Smooth muscle cell (in vitro differentiated cells): ENCODE measurements at regions not wholly inside any gene's neighbourhood (a gene's known extent, or its start where the extent isn't known, plus 50 kb on each side); places are given as distances from the start of the nearest gene placed in this dataset.

Experiments
- DNase-seq: peaks from one replicate; lab custom pipeline; 2025; ENCODE audit not compliant: unreplicated experiment; lab: John Stamatoyannopoulos, UW
- H2AFZ ChIP-seq: fragments of 200-600 bp; sonication (generic); 2 replicates; pipeline ENCODE4 v1.6.0; 2016; ENCODE audit warnings: antibody characterized with exemption, low read depth, mild to moderate bottlenecking
- H3F3A ChIP-seq: fragments of 200-600 bp; sonication (generic); 2 replicates; pipeline ENCODE4 v1.6.0; 2017; ENCODE audit warnings: antibody characterized with exemption, low read depth
- H3K27ac ChIP-seq: fragments of 200-600 bp; sonication (generic); 2 replicates; pipeline ENCODE4 v1.5.1; 2016; ENCODE audit warnings: low read depth, mild to moderate bottlenecking
- H3K27me3 ChIP-seq: fragments of 200-600 bp; sonication (generic); 2 replicates; pipeline ENCODE4 v1.6.1; 2016; ENCODE audit warnings: low read depth, mild to moderate bottlenecking
- H3K36me3 ChIP-seq: fragments of 200-600 bp; sonication (generic); 2 replicates; pipeline ENCODE4 v1.5.1; 2016; ENCODE audit warnings: low read depth
- H3K4me1 ChIP-seq: fragments of 200-600 bp; sonication (generic); 2 replicates; pipeline ENCODE4 v1.5.1; 2016; ENCODE audit warnings: low read depth
- H3K4me2 ChIP-seq: fragments of 200-600 bp; sonication (generic); 2 replicates; pipeline ENCODE4 v1.6.0; 2016; ENCODE audit warnings: mild to moderate bottlenecking
- H3K4me3 ChIP-seq: fragments of 200-600 bp; sonication (generic); 2 replicates; pipeline ENCODE4 v1.5.1; 2016; ENCODE audit warnings: mild to moderate bottlenecking
- H3K79me2 ChIP-seq: fragments of 200-600 bp; sonication (generic); 2 replicates; pipeline ENCODE4 v1.6.0; 2016; ENCODE audit warnings: low read depth, mild to moderate bottlenecking
- H3K9ac ChIP-seq: fragments of 200-600 bp; sonication (generic); 2 replicates; pipeline ENCODE4 v1.6.0; 2016; ENCODE audit warnings: low read depth
- H3K9me3 ChIP-seq: fragments of 200-600 bp; sonication (generic); replicated peaks from 2 replicates; pipeline ENCODE4 v1.5.1; 2016; ENCODE audit warnings: low read depth
- H4K20me1 ChIP-seq: fragments of 200-600 bp; sonication (generic); 2 replicates; pipeline ENCODE4 v1.6.0; 2016; ENCODE audit warnings: low read depth
- CTCF ChIP-seq: fragments of 200-600 bp; sonication (generic); IDR thresholded peaks from 2 replicates; pipeline ENCODE4 v1.5.1; 2017; ENCODE audit warnings: borderline replicate concordance, mild to moderate bottlenecking, antibody characterized with exemption; ENCODE audit not compliant: insufficient read depth, poor library complexity, severe bottlenecking
- WGBS: methylation state at CpG from one replicate; pipeline ENCODE4 v1.1.7; 2016; ENCODE audit warnings: low lambda C conversion rate; 5-methylcytosine and 5-hydroxymethylcytosine counted together

DNA sequence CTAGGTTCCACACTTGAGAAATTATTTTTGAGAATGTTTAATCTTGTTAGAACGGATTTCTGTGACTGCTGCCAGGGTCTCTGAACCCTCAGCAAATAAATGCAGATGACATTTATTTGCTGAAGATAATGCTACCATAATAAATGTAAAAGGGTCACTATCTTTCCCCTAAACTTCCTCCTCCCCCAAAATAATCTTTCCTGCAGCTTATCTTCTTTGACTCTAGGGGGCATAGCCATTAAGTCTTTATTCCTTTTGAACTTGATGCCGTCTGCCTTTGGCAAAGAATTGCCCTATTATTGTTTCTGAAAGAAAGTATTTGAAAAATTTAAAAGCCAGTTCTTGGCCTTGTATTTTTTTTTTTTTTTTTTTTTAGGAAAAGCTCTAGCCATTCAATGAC is 63.6 kb upstream of the ACSL3 start:
- Histone ChIP-seq H3K9ac (no peak overlapping the region), H3K79me2 (no peaks in the 10 kb centered on the region), H2AFZ (peak overlapping the region; percentile 49), H3K27ac (no peak overlapping the region), H3K4me1 (peaks cover 12% of the 10 kb centered on the region), H3F3A (no peaks in the 10 kb centered on the region), H4K20me1 (no peaks in the 10 kb centered on the region), H3K9me3 (no peaks in the 10 kb centered on the region), H3K4me2 (peak overlapping the region; percentile 13), H3K27me3 (no peaks in the 10 kb centered on the region), H3K4me3 (no peak overlapping the region), H3K36me3 (no peaks in the 10 kb centered on the region)
- WGBS: 21% methylated on average over 2 of the region's 2 CpGs
- peak; percentile 21 for TF ChIP-seq CTCF
- no peak for DNase-seq

DNA sequence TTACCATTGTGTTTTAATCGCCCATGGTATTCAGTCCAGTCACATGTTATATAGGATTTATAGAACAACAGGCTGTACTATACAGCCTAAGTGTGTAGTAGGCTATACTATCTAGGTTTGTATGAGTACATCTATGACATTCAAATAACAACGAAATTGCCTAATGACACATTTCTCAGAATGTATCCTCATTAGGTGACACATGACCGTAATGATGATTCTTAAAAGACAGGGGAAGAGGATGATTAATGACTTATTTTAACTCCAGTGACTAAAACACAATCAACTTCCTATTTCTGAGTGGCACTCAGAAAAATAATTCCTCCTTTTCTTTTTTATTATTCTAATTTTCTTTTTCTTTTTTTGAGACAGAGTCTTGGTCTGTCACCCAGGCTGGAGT is 63.0 kb upstream of the ACSL3 start:
- no peaks in the 10 kb centered on the region for H3F3A ChIP-seq
- no peak overlapping the region for H3K9ac ChIP-seq
- no peaks in the 10 kb centered on the region for H4K20me1 ChIP-seq
- H3K4me3 ChIP-seq: no peak overlapping the region
- H2AFZ ChIP-seq: no peak overlapping the region
- peaks cover 12% of the 10 kb centered on the region for H3K4me1 ChIP-seq
- DNase-seq: no peak
- H3K9me3 ChIP-seq: no peaks in the 10 kb centered on the region
- no peak overlapping the region for H3K27ac ChIP-seq
- no peaks in the 10 kb centered on the region for H3K36me3 ChIP-seq
- 84% methylated on average over 3 of the region's 3 CpGs for WGBS
- H3K4me2 ChIP-seq: no peak overlapping the region
- H3K79me2 ChIP-seq: no peaks in the 10 kb centered on the region
- no peak for TF ChIP-seq CTCF
- no peaks in the 10 kb centered on the region for H3K27me3 ChIP-seq

- Histone ChIP-seq H3K9ac (no peak overlapping the region), H3F3A (no peaks in the 10 kb centered on the region), H3K4me1 (peaks cover 12% of the 10 kb centered on the region), H3K27me3 (no peaks in the 10 kb centered on the region), H4K20me1 (no peaks in the 10 kb centered on the region), H2AFZ (no peak overlapping the region), H3K79me2 (no peaks in the 10 kb centered on the region), H3K36me3 (no peaks in the 10 kb centered on the region), H3K9me3 (no peaks in the 10 kb centered on the region), H3K27ac (no peak overlapping the region), H3K4me3 (no peak overlapping the region), H3K4me2 (no peak overlapping the region)
- no peak for DNase-seq
- no peak for TF ChIP-seq CTCF
Observed at GRCh38 chr2:222798528-222798927, 62.3 kb upstream of the ACSL3 start.

GRCh38 chr2:222799262-222799918 is 61.4 kb upstream of the ACSL3 start:
- no peaks in the 10 kb centered on the region for H3K79me2 ChIP-seq
- H3K36me3 ChIP-seq: no peaks in the 10 kb centered on the region
- H4K20me1 ChIP-seq: no peaks in the 10 kb centered on the region
- H3K4me2 ChIP-seq: no peak overlapping the region
- no peak overlapping the region for H3K4me3 ChIP-seq
- WGBS: 84% methylated on average over 7 of the region's 7 CpGs
- no peak overlapping the region for H3K9ac ChIP-seq
- H3K27me3 ChIP-seq: no peaks in the 10 kb centered on the region
- no peak for DNase-seq
- peaks cover 12% of the 10 kb centered on the region for H3K4me1 ChIP-seq
- no peak overlapping the region for H3K27ac ChIP-seq
- H2AFZ ChIP-seq: no peak overlapping the region
- no peak for TF ChIP-seq CTCF
- H3K9me3 ChIP-seq: no peaks in the 10 kb centered on the region
- H3F3A ChIP-seq: no peaks in the 10 kb centered on the region
